ENCODE measurements at regions not wholly inside any gene's neighbourhood (a gene's known extent, or its start where the extent isn't known, plus 50 kb on each side); places are given as distances from the start of the nearest gene placed in this dataset.
A peak's percentile ranks its signal among the peaks of the same experiment; 100 is the strongest.

- peaks cover 8% of the 10 kb centered on the region for H3K4me1 ChIP-seq (ENCODE audit: control insufficient read depth, extremely low read depth, insufficient read depth, low read length)
- H4K20me1 ChIP-seq (ENCODE audit: control insufficient read depth, extremely low read depth, insufficient read depth, low read length): no peaks in the 10 kb centered on the region
- no peak overlapping the region for H3K27ac ChIP-seq (ENCODE audit: control insufficient read depth, insufficient read depth, low read length)
- no peak overlapping the region for H3K9ac ChIP-seq (ENCODE audit: control insufficient read depth, extremely low read depth, insufficient read depth, low read length)
- H3K4me2 ChIP-seq (ENCODE audit: control insufficient read depth, extremely low read depth, insufficient read depth, low read depth, low read length): no peak overlapping the region
- H2AFZ ChIP-seq (ENCODE audit: control insufficient read depth, low read length): no peak overlapping the region
- H3K27me3 ChIP-seq (ENCODE audit: control insufficient read depth, extremely low read depth, insufficient read depth, low read length): no peaks in the 10 kb centered on the region
- TF ChIP-seq EZH2 (IDR thresholded peaks at IDR 0.05; ENCODE audit: low read length) (no peak), CTCF (optimal IDR thresholded peaks at IDR 0.05 in 1 of 3, IDR thresholded peaks at IDR 0.05 in 1 of 3, conservative IDR thresholded peaks at IDR 0.05 in 1 of 3; ENCODE audit: extremely low read depth in 1 of 3, insufficient read depth in 2 of 3, low read length in 3 of 3) (no peak)
- FAIRE-seq (no peak), DNase-seq (ENCODE audit: low read depth, low spot score) (no peak)
- no peak overlapping the region for H3K4me3 ChIP-seq (ENCODE audit: control insufficient read depth in 2 of 3, extremely low read depth in 1 of 3, insufficient read depth in 2 of 3, low read depth in 1 of 3, low read length in 3 of 3)
- H3K36me3 ChIP-seq (ENCODE audit: control insufficient read depth in 2 of 2, extremely low read depth in 1 of 2, insufficient read depth in 2 of 2, low read length in 2 of 2): no peaks in the 10 kb centered on the region
- no peaks in the 10 kb centered on the region for H3K9me1 ChIP-seq (ENCODE audit: control insufficient read depth, extremely low read depth, insufficient read depth, low read length)
- no peaks in the 10 kb centered on the region for H3K79me2 ChIP-seq (ENCODE audit: control insufficient read depth, insufficient read depth, low read length)
- dilution Hi-C loops (cut with MboI; ENCODE audit: extremely low pct_ligation_motif_present, low sequenced_read_pairs): no loop called here
- H3K9me3 ChIP-seq (ENCODE audit: control insufficient read depth, low read depth, low read length): no peaks in the 10 kb centered on the region
Measured at GRCh38 chr9:118577121-118577520, 792.1 kb downstream of the BRINP1 start.

GRCh38 chr9:118578467-118578866 is 790.8 kb downstream of the BRINP1 start:
- dilution Hi-C loops (cut with MboI; ENCODE audit: extremely low pct_ligation_motif_present, low sequenced_read_pairs): no loop called here
- Histone ChIP-seq H3K4me1 (ENCODE audit: control insufficient read depth, extremely low read depth, insufficient read depth, low read length) (peaks cover 8% of the 10 kb centered on the region), H3K9me1 (ENCODE audit: control insufficient read depth, extremely low read depth, insufficient read depth, low read length) (no peaks in the 10 kb centered on the region), H3K79me2 (ENCODE audit: control insufficient read depth, insufficient read depth, low read length) (no peaks in the 10 kb centered on the region), H3K27ac (ENCODE audit: control insufficient read depth, insufficient read depth, low read length) (no peak overlapping the region), H3K4me2 (ENCODE audit: control insufficient read depth, extremely low read depth, insufficient read depth, low read depth, low read length) (no peak overlapping the region), H3K27me3 (ENCODE audit: control insufficient read depth, extremely low read depth, insufficient read depth, low read length) (no peaks in the 10 kb centered on the region), H3K36me3 (ENCODE audit: control insufficient read depth in 2 of 2, extremely low read depth in 1 of 2, insufficient read depth in 2 of 2, low read length in 2 of 2) (no peaks in the 10 kb centered on the region), H3K9ac (ENCODE audit: control insufficient read depth, extremely low read depth, insufficient read depth, low read length) (no peak overlapping the region), H4K20me1 (ENCODE audit: control insufficient read depth, extremely low read depth, insufficient read depth, low read length) (no peaks in the 10 kb centered on the region), H3K9me3 (ENCODE audit: control insufficient read depth, low read depth, low read length) (no peaks in the 10 kb centered on the region), H2AFZ (ENCODE audit: control insufficient read depth, low read length) (peak overlapping the region; percentile 61), H3K4me3 (ENCODE audit: control insufficient read depth in 2 of 3, extremely low read depth in 1 of 3, insufficient read depth in 2 of 3, low read depth in 1 of 3, low read length in 3 of 3) (no peak overlapping the region)
- FAIRE-seq (peak; percentile 84), DNase-seq (ENCODE audit: low read depth, low spot score) (no peak)
- no peak for TF ChIP-seq CTCF (optimal IDR thresholded peaks at IDR 0.05 in 1 of 3, IDR thresholded peaks at IDR 0.05 in 1 of 3, conservative IDR thresholded peaks at IDR 0.05 in 1 of 3; ENCODE audit: extremely low read depth in 1 of 3, insufficient read depth in 2 of 3, low read length in 3 of 3)
